ENCODE measurements at regions not wholly inside any gene's neighbourhood (a gene's known extent, or its start where the extent isn't known, plus 50 kb on each side); places are given as distances from the start of the nearest gene placed in this dataset.

- Histone ChIP-seq H3K9me3 (ENCODE audit: insufficient read depth, low read length) (no peaks in the 10 kb centered on the region), H4K20me1 (ENCODE audit: insufficient read depth, low read length) (no peaks in the 10 kb centered on the region), H3K4me3 (ENCODE audit: low read length) (no peak overlapping the region), H3K27me3 (ENCODE audit: low read depth, low read length) (no peaks in the 10 kb centered on the region), H3K4me1 (ENCODE audit: low read length) (no peaks in the 10 kb centered on the region), H3K9ac (ENCODE audit: low read length) (no peak overlapping the region), H2AFZ (ENCODE audit: low read depth, low read length) (no peak overlapping the region), H3K36me3 (replicated peaks; ENCODE audit: low read depth, low read length) (no peaks in the 10 kb centered on the region), H3K4me2 (ENCODE audit: low read length) (no peak overlapping the region), H3K27ac (ENCODE audit: low read length) (no peak overlapping the region), H3K79me2 (ENCODE audit: low read length) (no peaks in the 10 kb centered on the region)
- TF ChIP-seq EZH2phosphoT487 (IDR thresholded peaks at IDR 0.05; ENCODE audit: low read depth) = no peak
Observed at GRCh38 chr16:51040637-51041036, 110.4 kb downstream of the SALL1 start.

- no peak overlapping the region for H3K9ac ChIP-seq (ENCODE audit: low read length)
- H3K79me2 ChIP-seq (ENCODE audit: low read length) = no peaks in the 10 kb centered on the region
- no peaks in the 10 kb centered on the region for H4K20me1 ChIP-seq (ENCODE audit: insufficient read depth, low read length)
- H3K27me3 ChIP-seq (ENCODE audit: low read depth, low read length) = no peaks in the 10 kb centered on the region
- no peak for TF ChIP-seq CTCF (IDR thresholded peaks at IDR 0.05; ENCODE audit: low read depth, low read length)
- no peak for TF ChIP-seq EZH2phosphoT487 (IDR thresholded peaks at IDR 0.05; ENCODE audit: low read depth)
- no peak overlapping the region for H3K27ac ChIP-seq (ENCODE audit: low read length)
- H3K4me1 ChIP-seq (ENCODE audit: low read length) = no peaks in the 10 kb centered on the region
- H2AFZ ChIP-seq (ENCODE audit: low read depth, low read length) = no peak overlapping the region
- H3K9me3 ChIP-seq (ENCODE audit: insufficient read depth, low read length) = no peaks in the 10 kb centered on the region
- H3K4me3 ChIP-seq (ENCODE audit: low read length) = no peak overlapping the region
- no peak overlapping the region for H3K4me2 ChIP-seq (ENCODE audit: low read length)
- H3K36me3 ChIP-seq (replicated peaks; ENCODE audit: low read depth, low read length) = no peaks in the 10 kb centered on the region
Observed at GRCh38 chr16:51039638-51040331, 111.3 kb downstream of the SALL1 start.

- H3K27ac ChIP-seq (ENCODE audit: low read length) = no peak overlapping the region
- H3K4me2 ChIP-seq (ENCODE audit: low read length) = no peak overlapping the region
- H3K4me1 ChIP-seq (ENCODE audit: low read length) = no peaks in the 10 kb centered on the region
- H3K9me3 ChIP-seq (ENCODE audit: insufficient read depth, low read length) = no peaks in the 10 kb centered on the region
- no peaks in the 10 kb centered on the region for H4K20me1 ChIP-seq (ENCODE audit: insufficient read depth, low read length)
- no peak overlapping the region for H2AFZ ChIP-seq (ENCODE audit: low read depth, low read length)
- H3K4me3 ChIP-seq (ENCODE audit: low read length) = no peak overlapping the region
- TF ChIP-seq CTCF (IDR thresholded peaks at IDR 0.05; ENCODE audit: low read depth, low read length) (no peak), EZH2phosphoT487 (IDR thresholded peaks at IDR 0.05; ENCODE audit: low read depth) (no peak)
- H3K27me3 ChIP-seq (ENCODE audit: low read depth, low read length) = peaks cover 11% of the 10 kb centered on the region; the same call in 1 of the 2 replicates
- no peak overlapping the region for H3K9ac ChIP-seq (ENCODE audit: low read length)
- H3K79me2 ChIP-seq (ENCODE audit: low read length) = no peaks in the 10 kb centered on the region
- no peaks in the 10 kb centered on the region for H3K36me3 ChIP-seq (replicated peaks; ENCODE audit: low read depth, low read length)
Observed at GRCh38 chr16:51035711-51036110, 115.4 kb downstream of the SALL1 start.

- H3K27ac ChIP-seq (ENCODE audit: low read length) = no peak overlapping the region
- TF ChIP-seq EZH2phosphoT487 (IDR thresholded peaks at IDR 0.05; ENCODE audit: low read depth) (no peak), CTCF (IDR thresholded peaks at IDR 0.05; ENCODE audit: low read depth, low read length) (no peak)
- H3K4me3 ChIP-seq (ENCODE audit: low read length) = no peak overlapping the region
- H3K4me1 ChIP-seq (ENCODE audit: low read length) = no peaks in the 10 kb centered on the region
- H4K20me1 ChIP-seq (ENCODE audit: insufficient read depth, low read length) = no peaks in the 10 kb centered on the region
- H3K79me2 ChIP-seq (ENCODE audit: low read length) = no peaks in the 10 kb centered on the region
- H3K27me3 ChIP-seq (ENCODE audit: low read depth, low read length) = peaks cover 11% of the 10 kb centered on the region; the same call in 1 of the 2 replicates
- H3K36me3 ChIP-seq (replicated peaks; ENCODE audit: low read depth, low read length) = no peaks in the 10 kb centered on the region
- H3K4me2 ChIP-seq (ENCODE audit: low read length) = no peak overlapping the region
- H3K9me3 ChIP-seq (ENCODE audit: insufficient read depth, low read length) = no peaks in the 10 kb centered on the region
- H3K9ac ChIP-seq (ENCODE audit: low read length) = no peak overlapping the region
- H2AFZ ChIP-seq (ENCODE audit: low read depth, low read length) = no peak overlapping the region
Observed at GRCh38 chr16:51035110-51035498, 116.0 kb downstream of the SALL1 start.
